Endothelial cell (in vitro differentiated cells): ENCODE measurements at regions not wholly inside any gene's neighbourhood (a gene's known extent, or its start where the extent isn't known, plus 50 kb on each side); places are given as distances from the start of the nearest gene placed in this dataset.

Source experiments
- DNase-seq: peaks from one replicate; pipeline ENCODE4 v3.0.0; 2021; ENCODE audit warnings: low spot score
- H3K27ac Mint-ChIP-seq: one replicate; pipeline ENCODE4 v1.8.0; 2021; ENCODE audit warnings: mixed read lengths, inconsistent platforms; ENCODE audit not compliant: unreplicated experiment
- H3K27me3 Mint-ChIP-seq: one replicate; pipeline ENCODE4 v1.8.0; 2021; ENCODE audit warnings: mild to moderate bottlenecking, moderate library complexity, mixed read lengths, inconsistent platforms; ENCODE audit not compliant: unreplicated experiment
- H3K36me3 Mint-ChIP-seq: one replicate; pipeline ENCODE4 v1.8.0; 2021; ENCODE audit warnings: mild to moderate bottlenecking, low read depth, mixed read lengths, inconsistent platforms; ENCODE audit not compliant: unreplicated experiment
- H3K4me1 Mint-ChIP-seq: one replicate; pipeline ENCODE4 v1.8.0; 2021; ENCODE audit warnings: mild to moderate bottlenecking, mixed read lengths, inconsistent platforms; ENCODE audit not compliant: unreplicated experiment
- H3K4me3 Mint-ChIP-seq: one replicate; pipeline ENCODE4 v1.8.0; 2021; ENCODE audit warnings: mild to moderate bottlenecking, mixed read lengths, inconsistent platforms; ENCODE audit not compliant: unreplicated experiment
- H3K9me3 Mint-ChIP-seq: one replicate; pipeline ENCODE4 v1.8.0; 2021; ENCODE audit warnings: mixed read lengths, inconsistent platforms; ENCODE audit not compliant: unreplicated experiment
- TF ChIP-seq, protein P1 (sequence below): fragments of 200-600 bp; sonication (generic); IDR thresholded peaks from one replicate; pipeline ENCODE4 v1.5.0; 2021; ENCODE audit warnings: antibody characterized with exemption; ENCODE audit not compliant: unreplicated experiment

DNA sequence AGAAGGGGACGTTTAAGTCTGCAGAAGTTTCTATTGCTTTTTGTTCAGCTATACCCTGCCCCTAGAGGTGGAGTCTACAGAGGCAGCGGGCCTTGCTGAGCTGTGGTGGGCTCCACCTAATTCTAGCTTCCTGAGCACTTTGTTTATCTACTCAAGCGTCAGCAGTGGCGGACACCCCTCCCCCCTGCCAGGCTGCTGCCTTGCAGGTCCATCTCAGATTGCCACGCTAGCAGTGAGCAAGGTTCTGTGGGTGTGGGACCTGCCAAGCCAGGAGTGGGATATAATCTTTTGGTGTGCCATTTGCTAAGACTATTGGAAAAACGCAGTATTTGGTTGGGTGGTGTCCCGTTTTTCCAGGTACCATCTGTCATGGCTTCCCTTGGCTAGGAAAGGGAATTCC is 147.3 kb upstream of the PRPS1L1 start:
- TF ChIP-seq, protein P1, sequence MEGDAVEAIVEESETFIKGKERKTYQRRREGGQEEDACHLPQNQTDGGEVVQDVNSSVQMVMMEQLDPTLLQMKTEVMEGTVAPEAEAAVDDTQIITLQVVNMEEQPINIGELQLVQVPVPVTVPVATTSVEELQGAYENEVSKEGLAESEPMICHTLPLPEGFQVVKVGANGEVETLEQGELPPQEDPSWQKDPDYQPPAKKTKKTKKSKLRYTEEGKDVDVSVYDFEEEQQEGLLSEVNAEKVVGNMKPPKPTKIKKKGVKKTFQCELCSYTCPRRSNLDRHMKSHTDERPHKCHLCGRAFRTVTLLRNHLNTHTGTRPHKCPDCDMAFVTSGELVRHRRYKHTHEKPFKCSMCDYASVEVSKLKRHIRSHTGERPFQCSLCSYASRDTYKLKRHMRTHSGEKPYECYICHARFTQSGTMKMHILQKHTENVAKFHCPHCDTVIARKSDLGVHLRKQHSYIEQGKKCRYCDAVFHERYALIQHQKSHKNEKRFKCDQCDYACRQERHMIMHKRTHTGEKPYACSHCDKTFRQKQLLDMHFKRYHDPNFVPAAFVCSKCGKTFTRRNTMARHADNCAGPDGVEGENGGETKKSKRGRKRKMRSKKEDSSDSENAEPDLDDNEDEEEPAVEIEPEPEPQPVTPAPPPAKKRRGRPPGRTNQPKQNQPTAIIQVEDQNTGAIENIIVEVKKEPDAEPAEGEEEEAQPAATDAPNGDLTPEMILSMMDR, result no peak
- H3K27me3 Mint-ChIP-seq, result no peaks in the 10 kb centered on the region
- H3K9me3 Mint-ChIP-seq, result no peaks in the 10 kb centered on the region
- no peak overlapping the region for H3K27ac Mint-ChIP-seq
- no peak for DNase-seq
- no peaks in the 10 kb centered on the region for H3K36me3 Mint-ChIP-seq
- peaks cover 2% of the 10 kb centered on the region for H3K4me1 Mint-ChIP-seq
- no peak overlapping the region for H3K4me3 Mint-ChIP-seq

- TF ChIP-seq, protein P1, result no peak
- Mint-ChIP-seq H3K4me1 (peaks cover 9% of the 10 kb centered on the region), H3K27me3 (no peaks in the 10 kb centered on the region), H3K27ac (no peak overlapping the region), H3K36me3 (no peaks in the 10 kb centered on the region), H3K9me3 (no peaks in the 10 kb centered on the region), H3K4me3 (no peak overlapping the region)
- DNase-seq, result no peak
Measured at GRCh38 chr7:18175801-18176450, 148.3 kb upstream of the PRPS1L1 start.

DNA sequence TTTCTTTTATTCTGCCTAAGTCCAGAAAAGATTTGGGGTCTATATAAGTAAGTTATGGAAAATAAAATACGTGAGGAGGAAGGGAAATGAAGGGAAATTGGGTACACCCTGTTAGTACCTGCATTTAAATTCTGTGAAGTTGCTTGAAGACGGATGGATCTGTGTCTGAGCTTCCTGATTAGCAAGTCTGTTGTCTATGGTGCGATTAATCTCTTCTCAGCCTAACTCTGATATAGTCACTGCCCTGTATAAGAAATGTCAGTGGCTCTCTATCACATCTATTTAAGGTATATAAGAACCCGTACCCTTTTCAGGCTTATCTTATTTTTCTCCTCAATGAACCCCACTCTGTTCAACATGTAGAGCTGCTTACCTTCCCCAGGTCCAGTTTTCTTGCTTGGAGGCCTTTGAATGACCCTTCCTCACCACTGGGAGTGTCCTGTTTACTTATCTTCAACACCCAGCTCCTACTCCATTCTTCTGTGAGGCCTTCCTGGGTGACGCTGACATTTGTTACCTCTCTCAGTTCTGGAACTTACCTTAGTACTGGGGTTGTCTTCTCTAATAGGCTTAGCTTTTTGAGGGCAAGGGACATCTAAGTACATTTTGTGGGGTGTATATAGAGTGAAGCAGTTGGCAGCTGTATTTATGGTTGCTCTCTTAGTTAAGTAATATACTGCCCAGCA is 149.6 kb upstream of the PRPS1L1 start:
- H3K4me1 Mint-ChIP-seq, result peaks cover 11% of the 10 kb centered on the region
- no peak for DNase-seq
- no peaks in the 10 kb centered on the region for H3K27me3 Mint-ChIP-seq
- TF ChIP-seq, protein P1, result no peak
- H3K4me3 Mint-ChIP-seq, result no peak overlapping the region
- no peak overlapping the region for H3K27ac Mint-ChIP-seq
- no peaks in the 10 kb centered on the region for H3K9me3 Mint-ChIP-seq
- H3K36me3 Mint-ChIP-seq, result no peaks in the 10 kb centered on the region

DNA sequence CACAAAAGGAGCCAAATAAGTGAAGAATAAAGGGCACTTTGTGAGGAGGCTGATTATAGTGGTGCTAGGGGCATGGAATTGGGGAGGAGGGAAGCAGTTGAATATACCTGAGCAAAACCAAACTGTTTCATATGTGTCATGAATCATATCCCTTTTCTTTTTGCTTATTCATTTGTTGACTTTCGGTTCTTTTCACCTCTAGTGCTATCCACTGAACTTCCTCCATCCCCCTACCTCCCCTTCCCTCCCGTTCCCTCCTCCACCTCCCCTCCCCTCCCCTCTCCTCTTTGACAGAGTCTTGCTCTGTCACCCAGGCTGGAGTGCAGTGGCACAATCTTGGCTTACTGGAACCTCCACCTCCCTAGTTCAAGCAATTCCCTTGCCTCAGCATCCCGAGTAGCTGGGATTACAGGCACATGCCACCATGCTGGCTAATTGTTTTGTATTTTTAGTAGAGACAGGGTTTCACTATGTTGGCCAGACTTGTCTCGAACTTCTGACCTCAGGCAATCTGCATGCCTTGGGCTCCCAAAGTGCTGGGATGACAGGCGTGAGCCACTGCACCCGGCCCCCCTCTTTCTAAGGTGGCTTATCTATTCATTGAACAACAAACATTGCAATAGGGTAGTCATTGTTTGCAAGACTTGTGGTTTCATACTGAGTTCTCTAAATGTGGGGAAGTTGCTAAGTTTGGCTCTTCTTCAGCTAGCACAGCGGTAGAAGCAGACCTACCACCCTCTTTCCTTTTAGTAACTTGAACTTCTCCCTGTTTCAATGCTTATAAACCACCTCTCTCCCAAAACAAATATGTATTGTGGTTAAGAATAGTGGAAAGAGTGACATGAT is 150.4 kb upstream of the PRPS1L1 start:
- no peaks in the 10 kb centered on the region for H3K27me3 Mint-ChIP-seq
- H3K27ac Mint-ChIP-seq, result no peak overlapping the region
- peaks cover 11% of the 10 kb centered on the region for H3K4me1 Mint-ChIP-seq
- H3K36me3 Mint-ChIP-seq, result no peaks in the 10 kb centered on the region
- TF ChIP-seq, protein P1, result no peak
- no peak overlapping the region for H3K4me3 Mint-ChIP-seq
- no peak for DNase-seq
- H3K9me3 Mint-ChIP-seq, result no peaks in the 10 kb centered on the region
